ENCODE measurements at regions not wholly inside any gene's neighbourhood (a gene's known extent, or its start where the extent isn't known, plus 50 kb on each side); places are given as distances from the start of the nearest gene placed in this dataset.
A peak's percentile ranks its signal among the peaks of the same experiment; 100 is the strongest.

DNA sequence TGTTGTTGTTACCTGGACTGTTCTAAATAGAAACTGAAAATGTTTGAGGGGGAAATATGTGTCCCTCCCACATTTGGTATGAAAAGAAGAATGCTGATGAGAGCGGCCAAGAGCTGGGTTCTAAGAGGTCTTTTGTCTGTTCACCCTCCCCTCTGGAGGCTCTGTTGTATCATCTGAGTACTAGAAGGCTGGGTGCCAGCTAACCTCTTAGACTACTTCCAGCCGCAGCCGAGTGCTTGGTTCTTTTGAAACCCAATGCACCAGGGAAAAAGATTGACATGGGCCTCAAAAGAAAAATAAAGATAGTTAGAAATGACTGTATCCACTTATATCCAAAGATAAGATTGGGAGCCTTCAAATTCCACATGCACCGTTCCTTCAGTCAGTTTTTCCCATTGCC is 255.9 kb downstream of the TXNL1 start:
- Histone ChIP-seq H3K9me3 (no peaks in the 10 kb centered on the region), H3K27me3 (no peaks in the 10 kb centered on the region), H3K36me3 (no peaks in the 10 kb centered on the region), H3K4me3 (replicated peaks in 1 of 3) (no peak overlapping the region), H3K4me1 (peaks cover 0 to 17% of the 10 kb centered on the region in 2 donors), H3K27ac (no peak overlapping the region)
- DNase-seq: peak; percentile 81 to 83
- 18 to 31% methylated on average over 4 of the region's 4 CpGs for WGBS, 2 donors
- intact Hi-C loops (cut with DNase I): no loop called here
- TF ChIP-seq POLR2A (IDR thresholded peaks at IDR 0.05): no peak
- TF ChIP-seq, protein P1, sequence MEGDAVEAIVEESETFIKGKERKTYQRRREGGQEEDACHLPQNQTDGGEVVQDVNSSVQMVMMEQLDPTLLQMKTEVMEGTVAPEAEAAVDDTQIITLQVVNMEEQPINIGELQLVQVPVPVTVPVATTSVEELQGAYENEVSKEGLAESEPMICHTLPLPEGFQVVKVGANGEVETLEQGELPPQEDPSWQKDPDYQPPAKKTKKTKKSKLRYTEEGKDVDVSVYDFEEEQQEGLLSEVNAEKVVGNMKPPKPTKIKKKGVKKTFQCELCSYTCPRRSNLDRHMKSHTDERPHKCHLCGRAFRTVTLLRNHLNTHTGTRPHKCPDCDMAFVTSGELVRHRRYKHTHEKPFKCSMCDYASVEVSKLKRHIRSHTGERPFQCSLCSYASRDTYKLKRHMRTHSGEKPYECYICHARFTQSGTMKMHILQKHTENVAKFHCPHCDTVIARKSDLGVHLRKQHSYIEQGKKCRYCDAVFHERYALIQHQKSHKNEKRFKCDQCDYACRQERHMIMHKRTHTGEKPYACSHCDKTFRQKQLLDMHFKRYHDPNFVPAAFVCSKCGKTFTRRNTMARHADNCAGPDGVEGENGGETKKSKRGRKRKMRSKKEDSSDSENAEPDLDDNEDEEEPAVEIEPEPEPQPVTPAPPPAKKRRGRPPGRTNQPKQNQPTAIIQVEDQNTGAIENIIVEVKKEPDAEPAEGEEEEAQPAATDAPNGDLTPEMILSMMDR (IDR thresholded peaks at IDR 0.05): no peak

DNA sequence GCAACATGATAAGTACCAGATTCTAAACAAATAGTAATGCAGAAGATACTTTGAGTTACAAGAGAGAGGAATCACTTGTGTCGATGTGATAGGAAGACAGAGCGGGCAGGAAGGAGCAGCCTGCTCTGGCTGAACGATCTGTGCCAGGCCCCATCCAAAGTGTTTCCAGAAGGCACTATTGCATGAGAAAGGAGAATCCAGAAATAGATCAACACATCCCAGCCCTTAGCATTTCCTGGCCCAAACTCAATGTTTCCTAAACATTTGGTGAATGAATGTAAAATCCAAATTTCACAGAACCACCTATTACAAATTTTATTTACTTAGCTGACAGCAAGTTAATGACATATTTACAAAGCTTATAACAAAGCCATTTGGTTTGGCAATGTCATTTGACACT is 257.2 kb downstream of the TXNL1 start:
- no peak for DNase-seq
- Histone ChIP-seq H3K4me1 (peaks cover 0 to 11% of the 10 kb centered on the region in 2 donors), H3K9me3 (no peaks in the 10 kb centered on the region), H3K27ac (no peak overlapping the region), H3K36me3 (no peaks in the 10 kb centered on the region), H3K27me3 (no peaks in the 10 kb centered on the region), H3K4me3 (replicated peaks in 1 of 3) (no peak overlapping the region)
- WGBS, 2 donors: 81 to 90% methylated on average over 3 of the region's 3 CpGs
- TF ChIP-seq, protein P1 (IDR thresholded peaks at IDR 0.05): no peak
- no peak for TF ChIP-seq POLR2A (IDR thresholded peaks at IDR 0.05)
- intact Hi-C loops (cut with DNase I): no loop called here

DNA sequence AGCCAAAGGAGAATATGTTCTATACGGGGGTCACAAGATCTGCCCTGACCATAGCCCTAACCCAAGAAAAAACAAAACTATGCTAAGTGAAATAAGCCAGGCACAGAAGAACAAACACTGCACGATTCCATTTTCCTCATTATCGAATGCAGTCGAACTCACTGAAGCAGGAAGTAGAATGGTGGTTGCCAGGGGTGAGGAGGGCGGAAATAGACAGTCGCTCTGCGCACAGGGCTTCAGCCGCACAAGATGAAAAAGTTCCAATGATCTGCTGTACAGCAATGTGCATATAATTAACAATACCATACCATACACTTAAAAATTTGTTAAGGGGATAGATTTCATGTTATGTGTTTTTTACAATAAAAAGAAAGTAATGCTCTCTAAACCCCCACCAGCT is 257.7 kb downstream of the TXNL1 start:
- H3K9me3 ChIP-seq: no peaks in the 10 kb centered on the region
- intact Hi-C loops (cut with DNase I): no loop called here
- H3K27ac ChIP-seq: no peak overlapping the region
- H3K4me3 ChIP-seq (replicated peaks in 1 of 3): no peak overlapping the region
- H3K27me3 ChIP-seq: no peaks in the 10 kb centered on the region
- H3K4me1 ChIP-seq: peaks cover 0 to 11% of the 10 kb centered on the region in 2 donors
- WGBS, 2 donors: 93 to 95% methylated on average over 8 of the region's 8 CpGs
- DNase-seq: no peak
- no peak for TF ChIP-seq POLR2A (IDR thresholded peaks at IDR 0.05)
- TF ChIP-seq, protein P1 (IDR thresholded peaks at IDR 0.05): no peak
- H3K36me3 ChIP-seq: no peaks in the 10 kb centered on the region

DNA sequence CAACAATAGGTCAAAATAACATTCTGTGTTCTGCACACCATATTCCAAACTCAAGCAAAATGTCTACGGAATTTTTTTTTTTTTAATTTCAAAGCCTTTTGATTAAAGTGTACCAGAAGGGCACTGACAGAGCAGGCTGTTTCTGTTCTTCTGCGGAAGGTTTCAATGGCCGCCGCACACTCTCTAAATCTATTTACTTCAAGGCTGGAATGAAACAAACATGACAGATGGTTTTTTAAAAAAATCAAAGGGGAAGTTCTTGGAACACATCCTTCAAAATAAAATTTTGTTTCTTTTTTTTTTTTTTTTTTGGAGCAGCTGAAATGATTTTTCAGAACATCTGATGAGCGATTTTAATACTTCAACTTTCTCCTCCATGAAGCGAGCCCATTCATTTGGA is 259.1 kb downstream of the TXNL1 start:
- WGBS, 2 donors: 91 to 96% methylated on average over 6 of the region's 6 CpGs
- Histone ChIP-seq H3K9me3 (no peaks in the 10 kb centered on the region), H3K36me3 (no peaks in the 10 kb centered on the region), H3K27ac (no peak overlapping the region), H3K27me3 (no peaks in the 10 kb centered on the region), H3K4me1 (peaks cover 2 to 24% of the 10 kb centered on the region in 2 donors), H3K4me3 (replicated peaks in 1 of 3) (no peak overlapping the region)
- TF ChIP-seq, protein P1 (IDR thresholded peaks at IDR 0.05): no peak
- no peak for TF ChIP-seq POLR2A (IDR thresholded peaks at IDR 0.05)
- DNase-seq: no peak
- intact Hi-C loops (cut with DNase I): no loop called here

DNA sequence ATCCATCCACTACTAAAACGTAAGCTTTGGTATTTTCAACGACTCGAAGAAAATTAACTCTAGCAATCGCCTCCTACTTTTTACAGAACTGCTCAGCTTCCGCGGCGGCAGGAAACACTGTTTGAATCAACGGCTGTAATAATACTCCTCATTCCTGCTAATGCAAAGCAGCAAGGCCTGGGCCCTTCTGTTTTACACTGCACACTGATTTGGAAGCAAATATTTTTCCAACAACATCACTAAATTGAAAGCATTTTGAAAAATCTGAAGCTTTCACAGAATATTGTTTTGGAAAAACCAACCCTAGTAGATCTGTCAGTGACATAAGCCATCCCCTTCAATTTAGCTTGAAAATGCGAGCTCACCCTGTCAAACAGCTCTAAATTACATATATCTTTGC is 261.2 kb downstream of the TXNL1 start:
- WGBS, 2 donors: 79 to 87% methylated on average over 9 of the region's 9 CpGs
- no peak for TF ChIP-seq POLR2A (IDR thresholded peaks at IDR 0.05)
- TF ChIP-seq, protein P1 (IDR thresholded peaks at IDR 0.05): no peak
- Histone ChIP-seq H3K4me3 (replicated peaks in 1 of 3) (no peak overlapping the region), H3K27me3 (no peaks in the 10 kb centered on the region), H3K9me3 (no peaks in the 10 kb centered on the region), H3K36me3 (no peaks in the 10 kb centered on the region), H3K4me1 (peaks cover 4 to 21% of the 10 kb centered on the region in 2 donors), H3K27ac (no peak overlapping the region)
- intact Hi-C loops (cut with DNase I): no loop called here
- no peak for DNase-seq
